GM18519 (cell line): ENCODE measurements at regions not wholly inside any gene's neighbourhood (a gene's known extent, or its start where the extent isn't known, plus 50 kb on each side); places are given as distances from the start of the nearest gene placed in this dataset.

Source experiments
- ATAC-seq: cut with Tn5 transposase; IDR thresholded peaks from one replicate; pipeline ENCODE4 v1.9.1; 2021; ENCODE audit warnings: mild to moderate bottlenecking, moderate library complexity; ENCODE audit not compliant: unreplicated experiment, low FRiP score

GRCh38 chr13:105073041-105073440 is 1462.4 kb downstream of the EFNB2 start:
- ATAC-seq = no peak

GRCh38 chr13:105070452-105070851 is 1465.0 kb downstream of the EFNB2 start:
- no peak for ATAC-seq

- ATAC-seq = no peak
Measured at GRCh38 chr13:105069106-105069505, 1466.4 kb downstream of the EFNB2 start.

DNA sequence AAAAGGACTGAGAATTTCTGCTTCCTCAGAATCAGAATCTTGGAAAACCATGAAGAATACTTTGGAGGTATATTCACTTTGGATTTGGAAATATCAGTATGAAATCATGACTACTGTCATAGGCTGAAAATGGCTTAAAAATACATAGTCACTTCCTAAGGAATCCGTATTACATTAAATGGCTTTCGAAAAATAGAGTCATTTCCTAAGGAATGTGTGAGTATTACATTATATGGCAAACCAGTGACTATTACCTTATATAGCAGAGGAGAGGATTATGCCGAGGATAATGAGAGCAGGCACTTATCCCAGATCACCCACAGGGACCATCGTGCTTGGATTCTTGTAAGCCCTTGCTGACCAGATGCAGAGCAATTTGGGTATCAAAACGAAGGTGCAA is 1471.8 kb downstream of the EFNB2 start:
- ATAC-seq = no peak

DNA sequence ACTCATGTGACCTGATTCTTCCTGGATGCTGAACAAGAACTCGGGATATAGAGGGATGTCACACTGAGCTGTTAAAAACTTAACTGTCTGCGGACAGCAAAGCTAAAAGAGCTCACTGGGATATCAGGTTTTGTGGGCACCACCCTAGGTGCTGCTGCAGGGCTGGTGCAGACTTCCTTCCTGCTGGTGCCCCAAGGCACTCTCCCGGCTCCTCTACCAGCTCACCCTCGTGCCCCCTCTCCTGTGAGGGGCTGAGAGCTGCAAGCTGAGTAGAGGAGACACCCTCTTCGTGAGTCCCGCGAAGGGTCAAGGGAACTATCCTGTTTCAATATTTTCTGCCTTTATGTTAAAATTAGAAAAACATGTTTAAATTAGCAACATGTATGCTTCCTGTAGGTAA is 1475.7 kb downstream of the EFNB2 start:
- ATAC-seq = no peak

DNA sequence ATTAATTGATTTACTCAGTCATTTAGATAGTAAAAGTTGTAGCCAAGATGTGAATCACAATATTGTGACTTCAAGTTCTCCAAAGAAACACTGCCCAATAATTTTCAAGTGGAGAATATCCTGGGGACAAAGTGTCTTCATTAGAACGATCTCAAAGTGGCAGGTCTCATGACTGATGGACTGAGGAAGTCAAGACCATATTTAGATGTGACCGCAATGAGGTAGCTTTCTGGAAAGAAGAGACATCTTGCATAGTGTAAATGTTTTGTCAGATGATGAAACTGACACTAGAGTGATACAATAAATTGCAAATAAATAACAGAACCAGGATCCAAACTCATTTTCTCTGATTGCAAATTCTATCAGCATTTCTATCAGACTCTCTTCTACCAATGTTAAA is 1476.9 kb downstream of the EFNB2 start:
- peak; percentile 76 for ATAC-seq

DNA sequence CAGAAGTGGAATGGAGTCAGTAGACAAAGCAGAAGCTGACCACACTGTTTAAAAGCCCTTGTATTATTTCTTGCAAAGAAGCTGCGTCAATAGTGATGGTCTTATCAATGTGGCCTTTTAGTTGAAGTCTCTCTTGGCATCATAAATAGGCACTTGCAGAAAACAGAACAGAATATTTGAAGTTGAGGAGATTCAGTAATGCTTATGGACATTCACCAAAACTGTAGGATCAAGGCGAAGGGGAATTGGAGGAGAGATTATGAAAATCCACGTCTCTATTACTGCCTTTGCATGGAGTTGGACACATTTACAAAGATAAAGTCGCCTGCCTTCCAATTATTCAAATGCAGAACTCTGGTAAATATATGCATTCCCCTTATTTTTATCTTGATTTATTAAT is 1482.8 kb downstream of the EFNB2 start:
- ATAC-seq = no peak

GRCh38 chr13:105050686-105051085 is 1484.8 kb downstream of the EFNB2 start:
- no peak for ATAC-seq

DNA sequence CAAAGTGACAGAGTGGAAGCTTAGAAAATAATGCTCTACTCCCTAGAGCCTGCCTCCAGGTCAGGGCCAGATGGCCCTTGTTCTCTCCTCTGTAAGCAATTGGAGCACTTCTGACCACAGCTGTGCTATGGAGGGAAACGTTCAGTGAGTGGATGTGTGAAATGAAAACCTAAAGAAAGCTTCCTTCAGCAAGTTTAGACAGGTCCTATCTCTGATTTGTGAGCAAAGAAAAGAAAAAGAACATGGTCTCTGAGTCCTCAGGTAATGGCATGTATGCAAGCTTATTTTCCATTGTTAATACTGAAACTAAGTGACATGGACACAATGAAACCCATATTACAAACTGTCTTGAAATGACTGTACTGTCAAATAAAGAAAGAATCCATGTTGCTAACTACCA is 1486.8 kb downstream of the EFNB2 start:
- peak; percentile 93 for ATAC-seq

GRCh38 chr13:105047676-105048295 is 1487.7 kb downstream of the EFNB2 start:
- ATAC-seq = no peak

- ATAC-seq = no peak
Measured at GRCh38 chr13:105037110-105037509, 1498.4 kb downstream of the EFNB2 start.

DNA sequence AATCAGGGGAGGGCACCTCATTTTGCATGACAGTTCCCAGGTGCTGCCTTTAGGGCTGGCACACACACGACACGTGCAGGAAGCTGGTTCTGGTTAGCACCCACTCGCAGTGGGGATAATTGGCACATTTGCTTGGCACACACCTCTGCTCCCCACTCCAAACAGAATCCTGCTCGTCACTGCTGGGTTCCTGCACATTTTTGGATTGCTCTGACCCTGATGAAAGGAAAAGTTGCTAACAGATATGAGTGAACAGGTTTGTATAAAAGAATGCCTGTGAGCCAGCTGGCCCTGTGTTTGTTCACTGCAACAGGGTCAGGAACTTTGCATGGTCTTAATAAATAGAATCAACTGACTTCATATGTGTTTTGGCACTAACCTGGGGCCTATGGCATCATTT is 1500.4 kb downstream of the EFNB2 start:
- ATAC-seq = no peak

GRCh38 chr13:105033999-105034398 is 1501.5 kb downstream of the EFNB2 start:
- no peak for ATAC-seq

DNA sequence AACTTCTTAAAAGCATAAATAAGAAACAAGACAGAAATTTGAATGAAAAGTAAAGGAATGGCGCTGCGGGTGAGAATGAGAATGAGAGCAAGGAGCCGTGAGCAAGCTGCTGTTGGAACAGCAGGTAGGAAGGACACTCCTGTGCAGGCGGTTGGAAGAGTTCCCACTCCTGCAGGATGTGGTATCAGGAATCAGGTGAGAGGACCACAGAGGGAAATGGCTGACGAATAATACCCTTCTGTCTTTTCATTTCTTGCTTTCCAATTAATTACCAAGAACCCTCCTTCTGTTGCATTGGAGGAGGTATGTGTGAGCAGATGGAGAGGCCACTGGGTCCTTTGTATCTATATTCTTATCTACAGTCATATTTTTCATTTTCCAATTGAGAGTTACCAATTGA is 1504.2 kb downstream of the EFNB2 start:
- no peak for ATAC-seq

DNA sequence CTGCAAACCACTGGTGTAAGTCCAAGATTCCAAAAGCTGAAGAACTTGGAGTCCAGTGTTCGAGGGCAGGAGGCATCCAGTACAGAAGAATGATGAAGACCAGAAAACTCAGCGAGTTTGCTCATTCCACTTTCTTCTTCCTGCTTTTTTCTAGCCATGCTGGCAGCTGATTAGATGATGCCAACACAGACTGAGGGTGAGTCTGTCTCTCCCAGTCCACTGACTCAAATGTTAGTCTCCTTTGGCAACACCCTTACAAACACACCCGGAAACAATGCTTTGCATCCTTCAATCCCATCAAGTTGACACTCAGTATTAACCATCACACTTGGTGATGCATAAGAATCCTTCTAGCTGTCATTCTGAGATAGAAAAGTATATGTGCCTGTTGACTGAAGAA is 1504.6 kb downstream of the EFNB2 start:
- no peak for ATAC-seq

- no peak for ATAC-seq
Measured at GRCh38 chr13:105019073-105019472, 1516.4 kb downstream of the EFNB2 start.

- no peak for ATAC-seq
Measured at GRCh38 chr13:105016266-105016665, 1519.2 kb downstream of the EFNB2 start.

- ATAC-seq = no peak
Measured at GRCh38 chr13:105008604-105009003, 1526.9 kb downstream of the EFNB2 start.

GRCh38 chr13:105007166-105007808 is 1528.2 kb downstream of the EFNB2 start:
- no peak for ATAC-seq

DNA sequence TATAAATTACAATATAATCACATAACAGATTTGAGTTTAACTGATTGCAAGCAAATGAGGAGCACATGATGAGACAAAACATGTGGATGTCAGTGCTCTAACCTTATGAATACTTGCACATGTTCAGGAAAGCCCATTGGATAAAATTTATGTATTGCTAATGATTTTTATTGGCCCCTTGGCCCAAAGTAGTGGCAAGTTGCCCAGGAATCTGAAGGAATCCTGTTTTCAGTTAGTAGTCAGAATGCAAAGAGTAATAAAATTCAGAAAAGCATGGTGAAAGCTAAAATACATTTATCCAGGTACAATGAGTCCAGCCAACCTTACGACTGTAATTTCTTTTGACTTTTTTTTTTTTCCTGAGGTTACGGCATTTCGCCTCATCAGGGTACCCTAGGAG is 1539.4 kb downstream of the EFNB2 start:
- no peak for ATAC-seq

DNA sequence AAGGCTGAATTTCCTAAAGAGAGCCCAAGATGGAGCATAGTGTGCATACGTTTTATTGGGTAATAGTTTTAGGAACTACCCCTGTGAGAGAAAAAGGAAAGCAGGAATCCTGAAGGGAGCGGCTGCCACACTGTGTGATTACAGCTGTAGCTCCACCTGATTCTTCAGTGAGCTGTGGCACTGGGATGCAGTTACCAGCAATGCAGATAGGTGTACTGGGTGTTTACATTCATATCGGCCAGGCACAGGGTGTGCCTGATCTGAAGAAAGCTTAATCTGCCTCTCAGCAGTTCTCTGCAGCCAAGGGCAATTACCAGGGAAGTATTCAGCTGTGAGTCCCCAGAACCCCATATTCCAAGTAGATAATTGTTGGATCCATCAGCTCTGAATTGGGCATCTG is 1541.8 kb downstream of the EFNB2 start:
- no peak for ATAC-seq

DNA sequence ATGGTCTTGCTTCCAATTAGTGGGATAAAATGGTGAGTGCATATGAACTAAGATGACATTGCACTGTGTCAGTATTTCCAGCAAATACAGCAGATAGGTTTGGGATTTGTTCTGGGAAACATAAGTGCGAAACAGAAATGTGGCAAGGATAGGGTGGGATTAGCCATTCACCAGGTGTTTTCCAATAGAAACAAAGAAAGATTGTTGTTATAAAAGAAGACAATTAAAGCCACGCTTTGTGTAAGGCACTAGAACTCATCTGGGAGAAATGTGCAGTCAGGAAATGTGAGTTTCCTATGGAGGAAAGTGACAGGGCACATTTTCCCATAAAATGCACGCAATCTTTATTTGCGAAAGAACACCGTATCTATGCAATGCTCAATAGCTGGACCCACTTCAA is 1547.8 kb downstream of the EFNB2 start:
- ATAC-seq = no peak
